Astrocyte (in vitro differentiated cells and primary cell): ENCODE measurements at regions not wholly inside any gene's neighbourhood (a gene's known extent, or its start where the extent isn't known, plus 50 kb on each side); places are given as distances from the start of the nearest gene placed in this dataset.

Experiments used
- DNase-seq: peaks from one replicate; pipeline ENCODE4 v3.0.0-alpha.2; 2010; ENCODE audit warnings: low read depth
- FAIRE-seq: peaks from 2 replicates; lab custom pipeline; 2011; peaks lifted over from hg19 to GRCh38; lab: Jason Lieb, UNC
- H2AFZ ChIP-seq: 2 replicates; pipeline ENCODE4 v1.6.0; 2012; ENCODE audit warnings: low read depth, low read length, inconsistent platforms
- H3K27ac ChIP-seq: 2 replicates; pipeline ENCODE4 v1.5.1; 2011; ENCODE audit warnings: low read depth, low read length, inconsistent platforms
- H3K27me3 ChIP-seq: 2 replicates; pipeline ENCODE4 v1.6.0; 2011; ENCODE audit warnings: low read length, inconsistent platforms; ENCODE audit not compliant: insufficient read depth
- H3K36me3 ChIP-seq: 2 replicates; pipeline ENCODE4 v1.5.1; 2011; ENCODE audit warnings: low read length, inconsistent platforms; ENCODE audit not compliant: insufficient read depth
- H3K4me1 ChIP-seq: 2 replicates; pipeline ENCODE4 v1.5.1; 2011; ENCODE audit warnings: low read length, inconsistent platforms; ENCODE audit not compliant: insufficient read depth
- H3K4me2 ChIP-seq: 2 replicates; pipeline ENCODE4 v1.6.0; 2012; ENCODE audit warnings: low read length, inconsistent platforms
- H3K4me3 ChIP-seq: 2 replicates; pipeline ENCODE4 v1.5.1; 2011; ENCODE audit warnings: low read depth, mild to moderate bottlenecking, low read length, inconsistent platforms; ENCODE audit not compliant: insufficient read depth
- H3K79me2 ChIP-seq: 2 replicates; pipeline ENCODE4 v1.6.0; 2012; ENCODE audit warnings: mild to moderate bottlenecking, low read length, inconsistent platforms; ENCODE audit not compliant: insufficient read depth
- H3K9ac ChIP-seq: 2 replicates; pipeline ENCODE4 v1.6.0; 2012; ENCODE audit warnings: mild to moderate bottlenecking, low read length, inconsistent platforms
- H3K9me3 ChIP-seq: 2 replicates; pipeline ENCODE4 v1.5.1; 2012; ENCODE audit warnings: low read depth, mild to moderate bottlenecking, low read length, inconsistent platforms; ENCODE audit not compliant: insufficient read depth
- H4K20me1 ChIP-seq: 2 replicates; pipeline ENCODE4 v1.6.0; 2012; ENCODE audit warnings: low read length, inconsistent platforms; ENCODE audit not compliant: insufficient read depth
- H3K27ac Mint-ChIP-seq: one replicate; pipeline ENCODE4 v1.8.0; 2021; ENCODE audit warnings: mild to moderate bottlenecking, mixed read lengths; ENCODE audit not compliant: unreplicated experiment
- H3K27me3 Mint-ChIP-seq: one replicate; pipeline ENCODE4 v1.8.0; 2021; ENCODE audit warnings: low read depth, mixed read lengths; ENCODE audit not compliant: unreplicated experiment
- H3K36me3 Mint-ChIP-seq: one replicate; pipeline ENCODE4 v1.8.0; 2021; ENCODE audit warnings: low read depth, mixed read lengths; ENCODE audit not compliant: unreplicated experiment
- H3K4me1 Mint-ChIP-seq: one replicate; pipeline ENCODE4 v1.8.0; 2021; ENCODE audit warnings: low read depth, mixed read lengths; ENCODE audit not compliant: unreplicated experiment
- H3K4me3 Mint-ChIP-seq: one replicate; pipeline ENCODE4 v1.8.0; 2021; ENCODE audit warnings: mild to moderate bottlenecking, moderate library complexity, mixed read lengths; ENCODE audit not compliant: unreplicated experiment
- H3K9me3 Mint-ChIP-seq: one replicate; pipeline ENCODE4 v1.8.0; 2021; ENCODE audit warnings: mild to moderate bottlenecking, mixed read lengths; ENCODE audit not compliant: unreplicated experiment
- EZH2 ChIP-seq: IDR thresholded peaks from 2 replicates; pipeline ENCODE4 v1.6.1; 2012; ENCODE audit warnings: mild to moderate bottlenecking, low read length, inconsistent platforms; ENCODE audit not compliant: insufficient read depth
- TF ChIP-seq, protein P1 (sequence below): IDR thresholded peaks from 2 replicates; pipeline ENCODE4 v1.5.1; 2011; ENCODE audit warnings: low read depth, mild to moderate bottlenecking, inconsistent platforms, low read length, moderate library complexity; ENCODE audit not compliant: insufficient read depth

DNA sequence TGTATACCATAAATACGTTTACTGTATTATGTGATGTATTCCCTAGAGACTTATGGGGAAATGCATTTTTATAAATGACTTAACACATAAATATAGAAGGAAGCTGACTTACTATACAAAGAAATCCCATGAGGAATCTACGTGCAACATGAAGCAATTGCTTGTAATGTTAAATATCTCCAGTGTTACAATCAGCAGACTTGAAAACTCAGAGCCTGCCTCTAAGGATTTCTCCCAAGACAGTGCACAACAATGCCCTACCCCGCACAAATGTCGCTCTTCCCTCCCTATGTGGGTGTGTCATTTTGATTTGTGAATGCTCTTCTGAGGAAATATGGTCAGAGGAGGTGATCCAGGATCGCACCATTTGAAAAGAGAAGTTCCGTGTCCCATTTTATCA, 629.0 kb downstream of the NR2F2 start:
- H3K27me3 Mint-ChIP-seq: peaks cover 18% of the 10 kb centered on the region
- no peak overlapping the region for H3K27ac Mint-ChIP-seq
- no peak for FAIRE-seq

DNA sequence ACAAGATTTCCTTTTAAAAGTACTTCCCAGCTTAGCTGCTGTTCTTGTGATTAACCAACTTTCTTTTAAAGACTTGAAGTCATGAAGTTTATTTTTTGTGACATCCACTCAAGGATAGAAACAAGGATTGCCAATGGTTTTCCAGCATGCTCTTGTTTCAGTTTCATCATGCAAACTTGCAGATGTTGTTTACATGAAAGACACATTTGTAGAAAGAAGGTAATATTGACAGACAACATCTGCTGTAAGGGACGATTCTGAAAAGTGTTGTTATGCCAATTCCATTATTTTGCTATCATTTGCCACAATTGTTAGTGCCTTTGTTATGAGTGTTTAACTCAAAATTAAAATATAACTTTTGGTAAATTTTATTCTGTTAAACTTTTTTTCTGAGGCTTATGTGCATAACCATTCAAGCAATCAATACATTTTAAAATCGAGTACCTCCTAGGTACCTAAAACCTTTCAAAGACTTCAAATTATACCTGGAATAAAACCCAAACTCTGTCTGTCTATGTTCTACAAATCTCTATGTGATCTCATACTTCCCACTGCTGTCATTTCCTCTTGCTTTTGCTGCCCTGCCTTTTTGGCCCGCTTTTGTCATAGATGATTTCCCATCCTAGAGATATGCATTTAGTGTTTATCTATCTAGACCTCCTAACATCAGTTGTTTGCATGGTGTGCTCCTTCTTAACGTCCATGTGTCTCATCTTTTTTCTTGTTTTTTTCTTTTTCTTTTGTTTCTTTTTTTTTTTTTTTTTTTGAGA, 630.4 kb downstream of the NR2F2 start:
- DNase-seq (no peak), FAIRE-seq (no peak)
- H3K9ac ChIP-seq: no peak overlapping the region
- peaks cover 2% of the 10 kb centered on the region for H3K4me1 Mint-ChIP-seq
- H3K4me3 ChIP-seq: no peak overlapping the region
- TF ChIP-seq, protein P1, sequence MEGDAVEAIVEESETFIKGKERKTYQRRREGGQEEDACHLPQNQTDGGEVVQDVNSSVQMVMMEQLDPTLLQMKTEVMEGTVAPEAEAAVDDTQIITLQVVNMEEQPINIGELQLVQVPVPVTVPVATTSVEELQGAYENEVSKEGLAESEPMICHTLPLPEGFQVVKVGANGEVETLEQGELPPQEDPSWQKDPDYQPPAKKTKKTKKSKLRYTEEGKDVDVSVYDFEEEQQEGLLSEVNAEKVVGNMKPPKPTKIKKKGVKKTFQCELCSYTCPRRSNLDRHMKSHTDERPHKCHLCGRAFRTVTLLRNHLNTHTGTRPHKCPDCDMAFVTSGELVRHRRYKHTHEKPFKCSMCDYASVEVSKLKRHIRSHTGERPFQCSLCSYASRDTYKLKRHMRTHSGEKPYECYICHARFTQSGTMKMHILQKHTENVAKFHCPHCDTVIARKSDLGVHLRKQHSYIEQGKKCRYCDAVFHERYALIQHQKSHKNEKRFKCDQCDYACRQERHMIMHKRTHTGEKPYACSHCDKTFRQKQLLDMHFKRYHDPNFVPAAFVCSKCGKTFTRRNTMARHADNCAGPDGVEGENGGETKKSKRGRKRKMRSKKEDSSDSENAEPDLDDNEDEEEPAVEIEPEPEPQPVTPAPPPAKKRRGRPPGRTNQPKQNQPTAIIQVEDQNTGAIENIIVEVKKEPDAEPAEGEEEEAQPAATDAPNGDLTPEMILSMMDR: no peak
- TF ChIP-seq EZH2: no peak
- no peak overlapping the region for H2AFZ ChIP-seq
- no peak overlapping the region for H3K27ac Mint-ChIP-seq
- H3K27me3 Mint-ChIP-seq: peaks cover 17% of the 10 kb centered on the region
- no peaks in the 10 kb centered on the region for H3K9me3 Mint-ChIP-seq
- no peaks in the 10 kb centered on the region for H3K79me2 ChIP-seq
- no peaks in the 10 kb centered on the region for H3K9me3 ChIP-seq
- no peak overlapping the region for H3K27ac ChIP-seq
- no peaks in the 10 kb centered on the region for H3K36me3 ChIP-seq
- H4K20me1 ChIP-seq: no peaks in the 10 kb centered on the region
- H3K27me3 ChIP-seq: no peaks in the 10 kb centered on the region
- no peak overlapping the region for H3K4me2 ChIP-seq
- H3K4me1 ChIP-seq: no peaks in the 10 kb centered on the region
- no peaks in the 10 kb centered on the region for H3K36me3 Mint-ChIP-seq
- H3K4me3 Mint-ChIP-seq: no peak overlapping the region

More for the DNA sequence above, 629.0 kb downstream of the NR2F2 start:
- no peak for DNase-seq
- Histone ChIP-seq H3K27ac (no peak overlapping the region), H3K4me1 (no peaks in the 10 kb centered on the region), H3K36me3 (no peaks in the 10 kb centered on the region), H3K4me3 (no peak overlapping the region), H3K9ac (no peak overlapping the region), H4K20me1 (no peaks in the 10 kb centered on the region), H3K27me3 (no peaks in the 10 kb centered on the region), H3K79me2 (no peaks in the 10 kb centered on the region), H3K4me2 (no peak overlapping the region), H2AFZ (no peak overlapping the region), H3K9me3 (no peaks in the 10 kb centered on the region)
- Mint-ChIP-seq H3K9me3 (no peaks in the 10 kb centered on the region), H3K36me3 (no peaks in the 10 kb centered on the region), H3K4me3 (no peak overlapping the region), H3K4me1 (peaks cover 2% of the 10 kb centered on the region)
- TF ChIP-seq, protein P1: no peak
- no peak for TF ChIP-seq EZH2

DNA sequence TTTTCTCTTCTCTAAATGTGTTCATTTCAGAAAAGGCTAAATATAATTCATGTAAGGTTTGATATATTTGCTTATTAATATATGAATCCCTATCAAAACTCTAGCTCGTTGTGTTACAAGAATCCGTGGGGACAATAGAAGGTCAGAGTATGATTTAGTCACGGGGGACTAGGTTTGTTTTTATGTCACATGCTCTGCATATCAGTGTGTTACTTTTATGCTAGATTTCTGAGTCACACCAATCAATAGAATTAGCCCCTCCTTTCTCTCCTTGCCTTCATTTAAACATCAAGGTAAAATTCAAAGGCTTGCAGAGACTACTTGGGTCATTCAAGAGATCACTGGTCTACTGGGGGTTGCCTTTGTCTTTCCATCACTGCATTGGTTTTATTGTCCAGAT, 636.1 kb downstream of the NR2F2 start:
- Mint-ChIP-seq H3K4me1 (no peaks in the 10 kb centered on the region), H3K36me3 (no peaks in the 10 kb centered on the region), H3K4me3 (no peak overlapping the region), H3K27me3 (peaks cover 21% of the 10 kb centered on the region), H3K27ac (no peak overlapping the region), H3K9me3 (no peaks in the 10 kb centered on the region)
- Histone ChIP-seq H2AFZ (no peak overlapping the region), H3K4me2 (no peak overlapping the region), H3K27me3 (no peaks in the 10 kb centered on the region), H3K79me2 (no peaks in the 10 kb centered on the region), H3K9me3 (no peaks in the 10 kb centered on the region), H3K9ac (no peak overlapping the region), H4K20me1 (no peaks in the 10 kb centered on the region), H3K4me1 (no peaks in the 10 kb centered on the region), H3K4me3 (no peak overlapping the region), H3K27ac (no peak overlapping the region), H3K36me3 (no peaks in the 10 kb centered on the region)
- TF ChIP-seq EZH2: no peak
- TF ChIP-seq, protein P1: no peak
- DNase-seq (no peak), FAIRE-seq (no peak)
